LNCAP (cell line): ENCODE measurements at regions not wholly inside any gene's neighbourhood (a gene's known extent, or its start where the extent isn't known, plus 50 kb on each side); places are given as distances from the start of the nearest gene placed in this dataset.

Experiments used
- CTCF ChIP-seq: fragments of 450-650 bp; IDR thresholded peaks from 2 replicates; pipeline ENCODE4 v1.5.1; 2017; ENCODE audit warnings: mild to moderate bottlenecking

GRCh38 chr9:7336356-7337065, 463.1 kb downstream of the DMAC1 start:
- TF ChIP-seq CTCF = no peak

GRCh38 chr9:7333719-7334118, 465.9 kb downstream of the DMAC1 start:
- no peak for TF ChIP-seq CTCF

- TF ChIP-seq CTCF = no peak
Measured at GRCh38 chr9:7332780-7333179, 466.8 kb downstream of the DMAC1 start.

- no peak for TF ChIP-seq CTCF
Measured at GRCh38 chr9:7328453-7328852, 471.1 kb downstream of the DMAC1 start.

GRCh38 chr9:7325995-7326394, 473.6 kb downstream of the DMAC1 start:
- no peak for TF ChIP-seq CTCF

- TF ChIP-seq CTCF = no peak
Measured at GRCh38 chr9:7324152-7324598, 475.4 kb downstream of the DMAC1 start.

GRCh38 chr9:7320841-7321240, 478.7 kb downstream of the DMAC1 start:
- TF ChIP-seq CTCF = no peak

- no peak for TF ChIP-seq CTCF
Measured at GRCh38 chr9:7320139-7320538, 479.4 kb downstream of the DMAC1 start.
